ENCODE measurements at regions not wholly inside any gene's neighbourhood (a gene's known extent, or its start where the extent isn't known, plus 50 kb on each side); places are given as distances from the start of the nearest gene placed in this dataset.

GRCh38 chr7:87004956-87005355 lies 54.5 kb downstream of the ELAPOR2 start:
- TF ChIP-seq CTCF (IDR thresholded peaks at IDR 0.05): no peak
- no peak for TF ChIP-seq POLR2A (IDR thresholded peaks at IDR 0.05)

Measured in adrenal gland (tissue), 5 donors.